PFSK-1 (cell line): ENCODE measurements at regions not wholly inside any gene's neighbourhood (a gene's known extent, or its start where the extent isn't known, plus 50 kb on each side); places are given as distances from the start of the nearest gene placed in this dataset.

Experiments
- POLR2AphosphoS5 ChIP-seq: IDR thresholded peaks from 2 replicates; pipeline ENCODE4 v1.6.1; 2012; ENCODE audit warnings: low read depth, mild to moderate bottlenecking, control low read depth, low read length, moderate library complexity
- SIN3A ChIP-seq: IDR thresholded peaks from 2 replicates; pipeline ENCODE4 v1.6.1; 2012; ENCODE audit warnings: mild to moderate bottlenecking, low read length, moderate library complexity, borderline replicate concordance; ENCODE audit not compliant: insufficient read depth
- TAF1 ChIP-seq: IDR thresholded peaks from 2 replicates; pipeline ENCODE4 v1.6.1; 2012; ENCODE audit warnings: low read length, control low read depth, borderline replicate concordance; ENCODE audit not compliant: insufficient read depth

DNA sequence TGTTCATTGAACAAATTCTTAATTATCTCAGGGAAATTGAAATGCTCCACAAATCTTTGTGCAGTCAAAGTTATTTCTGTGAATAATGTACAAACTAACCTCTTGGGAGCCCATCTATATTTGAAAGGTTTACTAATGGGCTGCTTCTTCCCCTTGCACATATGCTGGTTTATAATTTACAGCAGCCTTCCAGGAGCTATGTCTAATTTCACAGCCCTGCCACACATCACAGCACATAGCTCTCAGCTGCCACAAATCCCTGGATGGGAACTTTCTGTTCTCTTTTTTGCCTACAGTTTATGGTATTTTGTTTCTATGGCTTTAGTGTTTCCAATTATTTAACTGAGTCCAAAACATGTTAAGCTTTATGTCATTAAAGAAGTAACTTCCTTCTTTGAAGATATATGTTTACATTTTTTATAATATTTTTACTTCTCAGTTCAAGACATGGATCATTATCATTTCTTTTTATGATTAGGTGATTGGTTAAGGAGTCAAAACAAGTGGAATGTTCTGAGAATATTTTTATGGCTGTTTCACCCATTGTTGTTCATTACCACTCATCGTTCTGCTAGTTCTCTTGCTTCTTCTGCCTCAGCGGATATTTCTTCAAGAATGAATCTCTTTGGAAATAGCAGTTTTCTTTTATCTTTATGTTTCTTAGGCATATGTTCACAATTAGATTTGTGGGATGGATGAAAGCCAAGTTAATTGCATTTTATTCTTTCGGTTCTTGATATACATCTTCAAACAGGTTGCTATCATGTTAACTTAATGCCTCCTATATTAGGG, 475.6 kb upstream of the MIS18BP1 start:
- no peak for TF ChIP-seq SIN3A
- no peak for TF ChIP-seq TAF1
- TF ChIP-seq POLR2AphosphoS5, result no peak
